CD14-positive monocyte (primary cell): ENCODE measurements at regions not wholly inside any gene's neighbourhood (a gene's known extent, or its start where the extent isn't known, plus 50 kb on each side); places are given as distances from the start of the nearest gene placed in this dataset.

ENCODE experiments used
- DNase-seq, 3 donors: peaks; one replicate each; pipeline ENCODE4 v3.0.0-alpha.2; 2011 to 2022
- H2AFZ ChIP-seq: 2 replicates; pipeline ENCODE4 v1.6.0; 2012; ENCODE audit warnings: mild to moderate bottlenecking, low read depth, low read length, inconsistent platforms; ENCODE audit not compliant: insufficient read depth, poor library complexity, severe bottlenecking
- H3K27ac ChIP-seq, 2 donors: 1 replicate in 1 of 2; 2 replicates in 1 of 2; pipeline ENCODE4 v1.5.1; 2012 to 2013; ENCODE audit warnings: low read length in 2 of 2, control low read depth in 1 of 2, inconsistent platforms in 1 of 2, low read depth in 1 of 2, mild to moderate bottlenecking in 1 of 2
- H3K27me3 ChIP-seq, 2 donors: one replicate each; pipeline versions ENCODE4 v1.6.0 to v1.6.1; 2011 to 2013; ENCODE audit warnings: low read length in 2 of 2; ENCODE audit not compliant: control insufficient read depth in 2 of 2, insufficient read depth in 2 of 2
- H3K36me3 ChIP-seq, 2 donors: replicated peaks in 1 of 2; 1 replicate in 1 of 2; 2 replicates in 1 of 2; pipeline versions ENCODE4 v1.5.1 to v1.6.1; 2012 to 2013; ENCODE audit warnings: low read length in 2 of 2, control low read depth in 1 of 2, inconsistent platforms in 1 of 2, mild to moderate bottlenecking in 1 of 2; ENCODE audit not compliant: insufficient read depth in 2 of 2, control insufficient read depth in 1 of 2
- H3K4me1 ChIP-seq, 2 donors: 1 replicate in 1 of 2; 2 replicates in 1 of 2; pipeline versions ENCODE4 v1.5.1 to v1.6.1; 2012 to 2013; ENCODE audit warnings: low read length in 2 of 2, control low read depth in 1 of 2, inconsistent platforms in 1 of 2, mild to moderate bottlenecking in 1 of 2, moderate library complexity in 1 of 2; ENCODE audit not compliant: insufficient read depth in 2 of 2, control insufficient read depth in 1 of 2
- H3K4me2 ChIP-seq: replicated peaks from 2 replicates; pipeline ENCODE3; 2012; ENCODE audit warnings: low read length, moderate library complexity, mild to moderate bottlenecking; ENCODE audit not compliant: poor library complexity, severe bottlenecking; ENCODE audit errors: extremely low read depth
- H3K4me3 ChIP-seq, 3 experiments: fragments of 200-600 bp in 1 of 3; sonication (generic) in 1 of 3; replicated peaks in 1 of 3; 1 replicate in 2 of 3; 2 replicates in 1 of 3; pipeline ENCODE4 v1.5.1; 2011 to 2013; ENCODE audit warnings: low read length in 3 of 3, mild to moderate bottlenecking in 3 of 3, control low read depth in 2 of 3, low read depth in 2 of 3, inconsistent platforms in 1 of 3, moderate library complexity in 1 of 3
- H3K79me2 ChIP-seq: 2 replicates; pipeline ENCODE4 v1.6.0; 2012; ENCODE audit warnings: mild to moderate bottlenecking, control low read depth, inconsistent platforms, low read length, moderate library complexity; ENCODE audit not compliant: insufficient read depth
- H3K9ac ChIP-seq: 2 replicates; pipeline ENCODE4 v1.6.0; 2017; ENCODE audit warnings: low read length, mild to moderate bottlenecking; ENCODE audit not compliant: insufficient read depth, poor library complexity, severe bottlenecking
- H3K9me3 ChIP-seq, 2 donors: replicated peaks in 1 of 2; 1 replicate in 1 of 2; 2 replicates in 1 of 2; pipeline versions ENCODE4 v1.5.1 to v1.6.1; 2012 to 2013; ENCODE audit warnings: low read length in 2 of 2, control low read depth in 1 of 2; ENCODE audit not compliant: control insufficient read depth in 1 of 2, insufficient read depth in 1 of 2
- H4K20me1 ChIP-seq: 2 replicates; pipeline ENCODE4 v1.6.0; 2012; ENCODE audit warnings: mild to moderate bottlenecking, low read length, control low read depth, moderate library complexity; ENCODE audit not compliant: insufficient read depth
- H3K27ac Mint-ChIP-seq, 7 donors: one replicate each; pipeline ENCODE4 v1.8.0; 2020; ENCODE audit warnings: mild to moderate bottlenecking in 7 of 7, mixed read lengths in 7 of 7, moderate library complexity in 6 of 7, inconsistent platforms in 2 of 7
- H3K27me3 Mint-ChIP-seq, 3 donors: one replicate each; pipeline ENCODE4 v1.8.0; 2021 to 2022; ENCODE audit warnings: low read depth in 3 of 3, mild to moderate bottlenecking in 3 of 3, mixed read lengths in 3 of 3, moderate library complexity in 3 of 3, inconsistent platforms in 1 of 3
- H3K36me3 Mint-ChIP-seq, 2 donors: one replicate each; pipeline ENCODE4 v1.8.0; 2020; ENCODE audit warnings: mixed read lengths in 2 of 2, inconsistent platforms in 1 of 2, mild to moderate bottlenecking in 1 of 2
- H3K4me1 Mint-ChIP-seq: one replicate; pipeline ENCODE4 v1.8.0; 2020; ENCODE audit warnings: mild to moderate bottlenecking, mixed read lengths
- H3K4me3 Mint-ChIP-seq, 2 donors: one replicate each; pipeline ENCODE4 v1.8.0; 2020; ENCODE audit warnings: mild to moderate bottlenecking in 2 of 2, mixed read lengths in 2 of 2, moderate library complexity in 1 of 2
- H3K9me3 Mint-ChIP-seq, 7 donors: one replicate each; pipeline ENCODE4 v1.8.0; 2020 to 2022; ENCODE audit warnings: mixed read lengths in 7 of 7, mild to moderate bottlenecking in 6 of 7, moderate library complexity in 6 of 7, inconsistent platforms in 2 of 7
- WGBS: methylation state at CpG from one replicate; pipeline ENCODE4 v1.1.5; 2013; ENCODE audit warnings: missing lambda C conversion rate; ENCODE audit not compliant: insufficient coverage; 5-methylcytosine and 5-hydroxymethylcytosine counted together
- intact Hi-C, 2 donors: fragments of 100-400 bp; cut with micrococcal nuclease; formaldehyde crosslinking; loops; one replicate each; pipeline versions ENCODE4 v1.15.0 to v1.15.1; 2023
- TF ChIP-seq, protein P1 (sequence below): fragments of 200-600 bp; IDR thresholded peaks from one replicate; pipeline ENCODE4 v1.8.0; 2022; ENCODE audit warnings: antibody characterized with exemption, mild to moderate bottlenecking

- intact Hi-C loops, result no loop called here
- H3K36me3 Mint-ChIP-seq, result no peaks in the 10 kb centered on the region
- Histone ChIP-seq H4K20me1 (no peaks in the 10 kb centered on the region), H2AFZ (no peak overlapping the region), H3K4me1 (no peaks in the 10 kb centered on the region), H3K36me3 (no peaks in the 10 kb centered on the region), H3K27me3 (no peaks in the 10 kb centered on the region), H3K79me2 (no peaks in the 10 kb centered on the region), H3K27ac (no peak overlapping the region), H3K9ac (no peak overlapping the region), H3K4me3 (no peak overlapping the region), H3K9me3 (peaks cover 0 to 3% of the 10 kb centered on the region in 2 donors), H3K4me2 (no peak overlapping the region)
- no peak overlapping the region for H3K27ac Mint-ChIP-seq
- H3K9me3 Mint-ChIP-seq, result peaks cover 0 to 10% (median 2%) of the 10 kb centered on the region in 7 donors
- DNase-seq, result no peak
- H3K4me1 Mint-ChIP-seq, result no peaks in the 10 kb centered on the region
- H3K4me3 Mint-ChIP-seq, result no peak overlapping the region
- no CpG with 5 or more reads among the region's 5 CpGs for WGBS
- no peaks in the 10 kb centered on the region for H3K27me3 Mint-ChIP-seq
- TF ChIP-seq, protein P1, sequence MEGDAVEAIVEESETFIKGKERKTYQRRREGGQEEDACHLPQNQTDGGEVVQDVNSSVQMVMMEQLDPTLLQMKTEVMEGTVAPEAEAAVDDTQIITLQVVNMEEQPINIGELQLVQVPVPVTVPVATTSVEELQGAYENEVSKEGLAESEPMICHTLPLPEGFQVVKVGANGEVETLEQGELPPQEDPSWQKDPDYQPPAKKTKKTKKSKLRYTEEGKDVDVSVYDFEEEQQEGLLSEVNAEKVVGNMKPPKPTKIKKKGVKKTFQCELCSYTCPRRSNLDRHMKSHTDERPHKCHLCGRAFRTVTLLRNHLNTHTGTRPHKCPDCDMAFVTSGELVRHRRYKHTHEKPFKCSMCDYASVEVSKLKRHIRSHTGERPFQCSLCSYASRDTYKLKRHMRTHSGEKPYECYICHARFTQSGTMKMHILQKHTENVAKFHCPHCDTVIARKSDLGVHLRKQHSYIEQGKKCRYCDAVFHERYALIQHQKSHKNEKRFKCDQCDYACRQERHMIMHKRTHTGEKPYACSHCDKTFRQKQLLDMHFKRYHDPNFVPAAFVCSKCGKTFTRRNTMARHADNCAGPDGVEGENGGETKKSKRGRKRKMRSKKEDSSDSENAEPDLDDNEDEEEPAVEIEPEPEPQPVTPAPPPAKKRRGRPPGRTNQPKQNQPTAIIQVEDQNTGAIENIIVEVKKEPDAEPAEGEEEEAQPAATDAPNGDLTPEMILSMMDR, result no peak
Observed at GRCh38 chr13:63901630-63902029, 2486.0 kb upstream of the PCDH20 start.

GRCh38 chr13:63900406-63900805, 2484.8 kb upstream of the PCDH20 start:
- Histone ChIP-seq H3K79me2 (no peaks in the 10 kb centered on the region), H3K9me3 (peaks cover 0 to 3% of the 10 kb centered on the region in 2 donors), H3K27ac (no peak overlapping the region), H3K27me3 (no peaks in the 10 kb centered on the region), H3K4me3 (no peak overlapping the region), H3K4me2 (no peak overlapping the region), H4K20me1 (no peaks in the 10 kb centered on the region), H3K36me3 (no peaks in the 10 kb centered on the region), H2AFZ (no peak overlapping the region), H3K9ac (no peak overlapping the region), H3K4me1 (no peaks in the 10 kb centered on the region)
- DNase-seq, result no peak
- Mint-ChIP-seq H3K4me1 (no peaks in the 10 kb centered on the region), H3K9me3 (peaks cover 0 to 10% (median 4%) of the 10 kb centered on the region in 7 donors), H3K27me3 (no peaks in the 10 kb centered on the region), H3K27ac (no peak overlapping the region), H3K36me3 (no peaks in the 10 kb centered on the region), H3K4me3 (no peak overlapping the region)
- TF ChIP-seq, protein P1, result no peak
- intact Hi-C loops, result no loop called here
- no CpG with 5 or more reads among the region's 1 CpG for WGBS
